ELR (cell line): ENCODE measurements at regions not wholly inside any gene's neighbourhood (a gene's known extent, or its start where the extent isn't known, plus 50 kb on each side); places are given as distances from the start of the nearest gene placed in this dataset.

Experiments
- DNase-seq: peaks from one replicate; pipeline ENCODE4 v3.0.0-alpha.2; 2015; ENCODE audit warnings: low read depth

- peak; percentile 55 for DNase-seq
Measured at GRCh38 chr18:28984731-28985130, 807.8 kb upstream of the CDH2 start.

DNA sequence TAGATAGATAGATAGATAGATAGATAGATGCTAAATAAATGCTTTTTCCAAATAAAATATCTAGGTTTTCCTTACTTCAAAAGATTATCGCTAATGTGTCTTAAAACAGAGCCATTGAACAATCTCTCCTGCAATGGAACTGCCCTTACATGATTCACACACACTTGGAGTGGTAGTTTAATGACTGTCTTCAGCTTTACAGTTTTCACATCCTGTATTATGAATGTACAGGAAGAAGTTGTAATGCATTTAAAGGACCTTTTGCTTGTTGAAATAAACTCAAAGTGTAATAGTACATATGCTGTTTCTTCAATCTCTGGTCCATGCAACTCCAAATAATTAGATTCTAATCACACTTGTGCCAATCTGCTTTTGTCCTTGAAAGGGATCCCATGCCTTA, 797.6 kb upstream of the CDH2 start:
- DNase-seq = peak; percentile 30

DNA sequence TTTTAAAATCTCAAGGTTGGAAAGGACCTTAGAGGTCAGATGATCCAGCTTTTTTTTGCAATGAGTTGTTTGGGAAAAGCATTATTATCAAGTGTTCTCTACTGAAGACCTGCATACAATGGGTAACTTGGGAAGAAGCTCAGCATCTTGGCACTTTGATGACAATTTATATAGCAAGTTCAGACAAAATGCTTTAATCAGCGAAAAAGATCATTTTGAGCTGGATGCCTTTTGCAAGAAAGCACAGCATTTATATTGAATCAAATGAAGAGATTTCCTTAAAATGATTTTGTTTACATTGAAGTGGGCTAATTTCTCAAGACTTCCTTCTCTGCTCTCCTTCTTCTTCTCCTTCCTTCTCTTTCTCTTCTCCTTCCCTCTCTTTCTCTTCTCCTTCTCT, 796.4 kb upstream of the CDH2 start:
- no peak for DNase-seq

GRCh38 chr18:28972333-28972907, 795.5 kb upstream of the CDH2 start:
- DNase-seq = no peak

DNA sequence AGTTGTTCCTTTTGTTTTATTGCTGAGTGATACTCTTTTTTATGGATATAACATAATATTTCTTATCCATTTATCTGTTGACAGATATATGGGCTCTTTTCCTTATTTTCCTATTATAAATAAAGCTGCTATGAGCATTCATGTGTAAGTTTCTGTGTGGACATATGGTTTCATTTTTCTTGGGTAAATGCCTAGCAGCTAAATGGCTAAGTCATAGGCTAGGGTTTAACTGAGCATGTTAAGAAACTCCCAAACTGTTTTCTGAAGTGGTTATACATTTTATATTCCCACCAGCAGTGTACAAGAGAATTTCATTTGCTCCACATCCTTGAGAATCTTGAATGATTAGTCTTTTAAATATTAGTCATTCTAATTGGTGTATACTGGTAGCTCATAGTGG, 786.6 kb upstream of the CDH2 start:
- no peak for DNase-seq

DNA sequence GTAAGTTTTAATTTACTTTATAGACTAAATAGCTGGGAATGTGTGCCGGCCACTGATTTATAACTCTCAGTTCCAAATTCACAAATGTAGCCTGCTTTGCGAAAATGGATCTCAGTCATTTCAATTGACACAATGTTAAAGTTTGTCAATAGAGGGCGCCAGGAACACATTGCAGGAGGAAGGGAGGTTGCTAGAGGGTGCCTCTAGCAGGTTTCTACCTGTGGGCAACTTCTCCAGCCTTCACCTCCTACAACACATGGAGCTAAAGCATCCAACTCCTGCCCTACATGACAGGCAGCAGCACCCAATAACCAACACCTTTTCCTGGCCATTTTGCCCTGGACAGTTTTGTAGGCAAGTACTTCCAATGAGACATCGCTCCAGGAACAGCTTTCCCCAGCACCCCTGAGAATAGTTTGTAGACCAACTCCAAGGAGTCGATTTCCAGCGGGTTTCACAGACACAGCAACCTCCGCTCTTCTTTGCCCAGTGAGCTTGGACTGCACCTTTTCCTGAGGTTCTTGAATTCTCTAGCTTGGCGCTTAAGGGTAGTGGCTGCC, 784.8 kb upstream of the CDH2 start:
- peak; percentile 61 for DNase-seq

- peak; percentile 47 for DNase-seq
Measured at GRCh38 chr18:28960146-28960545, 783.2 kb upstream of the CDH2 start.

DNA sequence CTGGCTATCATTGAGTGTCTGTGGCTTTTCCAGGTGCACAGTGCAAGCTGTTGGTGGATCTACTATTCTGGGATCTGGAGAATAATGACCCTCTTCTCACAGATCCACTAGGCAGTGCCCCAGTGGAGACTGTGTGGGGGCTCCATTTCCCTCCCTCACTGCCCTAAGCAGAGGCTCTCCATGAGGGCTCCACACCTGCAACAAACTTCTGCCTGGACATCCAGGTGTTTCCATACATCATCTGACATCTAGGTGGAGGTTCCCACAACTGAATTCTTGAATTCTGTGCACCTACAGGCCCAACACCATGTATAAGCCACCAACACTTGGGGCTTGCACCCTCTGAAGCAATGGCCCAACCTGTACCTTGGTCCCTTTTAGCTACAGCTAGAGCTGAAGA, 775.4 kb upstream of the CDH2 start:
- DNase-seq = no peak

DNA sequence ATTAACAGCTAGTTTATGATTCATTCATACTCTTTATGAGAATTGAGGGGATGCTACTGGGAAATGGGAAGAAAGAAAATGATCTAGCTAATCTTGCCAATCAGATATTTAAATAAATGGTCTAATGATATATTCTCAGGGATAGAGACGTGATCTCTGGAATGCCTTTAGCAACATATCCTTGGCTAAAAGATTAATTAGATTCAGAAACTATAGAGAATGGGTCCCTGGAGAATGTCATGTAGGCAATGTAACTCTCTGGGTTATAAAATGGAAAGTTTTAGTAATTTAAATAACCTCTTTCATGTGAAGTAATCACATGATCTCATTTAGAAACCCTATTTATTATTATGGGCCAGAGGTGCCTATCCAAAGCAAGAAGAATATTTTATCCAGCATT, 771.0 kb upstream of the CDH2 start:
- no peak for DNase-seq

- DNase-seq = no peak
Measured at GRCh38 chr18:28946471-28946870, 769.5 kb upstream of the CDH2 start.

GRCh38 chr18:28922936-28923335, 746.0 kb upstream of the CDH2 start:
- no peak for DNase-seq

- no peak for DNase-seq
Measured at GRCh38 chr18:28916456-28916855, 739.5 kb upstream of the CDH2 start.

- DNase-seq = peak; percentile 79
Measured at GRCh38 chr18:28905509-28905908, 728.6 kb upstream of the CDH2 start.

- no peak for DNase-seq
Measured at GRCh38 chr18:28904789-28905364, 727.9 kb upstream of the CDH2 start.

- peak; percentile 43 for DNase-seq
Measured at GRCh38 chr18:28903306-28903705, 726.4 kb upstream of the CDH2 start.

DNA sequence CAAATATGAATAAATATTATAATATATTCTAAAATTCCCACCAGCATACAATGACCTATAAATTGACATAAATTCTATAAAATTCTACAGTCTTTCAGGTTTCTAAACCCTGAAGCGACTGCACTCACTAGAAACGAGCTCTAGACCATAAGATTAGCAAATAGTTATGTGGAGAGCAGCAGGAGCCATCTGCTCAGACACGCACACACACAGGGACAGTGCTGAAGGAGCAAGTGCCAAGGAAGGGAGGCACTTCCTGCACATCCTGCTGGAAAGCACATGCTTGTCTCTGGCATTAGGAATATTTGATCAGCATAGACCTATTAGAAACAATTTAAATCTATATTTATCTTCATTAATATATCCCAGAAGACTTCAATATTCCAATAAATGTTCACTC, 713.9 kb upstream of the CDH2 start:
- no peak for DNase-seq

GRCh38 chr18:28884304-28884703, 707.4 kb upstream of the CDH2 start:
- peak; percentile 35 for DNase-seq

GRCh38 chr18:28880856-28881255, 703.9 kb upstream of the CDH2 start:
- DNase-seq = no peak

DNA sequence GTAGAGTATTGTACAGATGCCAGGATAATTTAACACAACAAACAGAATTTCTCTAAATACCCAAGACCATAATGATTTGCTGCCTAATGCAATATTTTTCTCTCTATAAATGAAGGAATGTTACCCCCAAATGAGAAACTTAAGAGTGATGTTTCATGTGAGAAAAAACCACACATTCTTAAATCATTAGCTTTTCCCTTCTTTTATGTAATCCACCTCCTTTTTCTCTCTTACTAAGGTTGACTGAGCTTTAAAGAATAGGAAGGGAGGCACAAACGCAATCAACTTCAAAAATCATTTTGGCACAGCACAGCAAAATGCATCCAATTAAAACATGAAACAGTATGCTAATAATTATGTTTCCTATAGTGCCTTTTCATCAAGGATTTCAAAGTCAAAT, 698.1 kb upstream of the CDH2 start:
- peak; percentile 24 for DNase-seq

GRCh38 chr18:28863396-28863795, 686.5 kb upstream of the CDH2 start:
- DNase-seq = no peak

- no peak for DNase-seq
Measured at GRCh38 chr18:28858248-28858647, 681.3 kb upstream of the CDH2 start.

DNA sequence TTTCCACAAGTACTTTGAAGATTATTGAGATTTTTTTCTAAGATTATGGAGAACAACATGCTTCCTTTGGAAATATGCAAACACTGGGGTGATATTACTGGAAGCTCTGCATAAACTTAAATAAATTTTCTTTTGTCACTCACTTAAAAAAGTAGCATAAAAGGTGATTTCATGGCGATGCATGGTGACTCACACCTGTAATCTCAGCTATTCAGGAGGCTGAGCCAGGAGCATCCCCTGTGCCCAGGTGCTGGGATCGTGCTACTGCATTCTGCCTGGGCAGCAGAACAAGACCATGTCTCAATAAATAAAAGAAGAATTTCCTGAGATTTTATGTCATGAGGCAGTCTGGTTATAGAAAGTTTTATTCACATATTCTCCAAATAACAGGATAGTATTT, 679.1 kb upstream of the CDH2 start:
- no peak for DNase-seq

GRCh38 chr18:28855524-28855923, 678.6 kb upstream of the CDH2 start:
- no peak for DNase-seq

DNA sequence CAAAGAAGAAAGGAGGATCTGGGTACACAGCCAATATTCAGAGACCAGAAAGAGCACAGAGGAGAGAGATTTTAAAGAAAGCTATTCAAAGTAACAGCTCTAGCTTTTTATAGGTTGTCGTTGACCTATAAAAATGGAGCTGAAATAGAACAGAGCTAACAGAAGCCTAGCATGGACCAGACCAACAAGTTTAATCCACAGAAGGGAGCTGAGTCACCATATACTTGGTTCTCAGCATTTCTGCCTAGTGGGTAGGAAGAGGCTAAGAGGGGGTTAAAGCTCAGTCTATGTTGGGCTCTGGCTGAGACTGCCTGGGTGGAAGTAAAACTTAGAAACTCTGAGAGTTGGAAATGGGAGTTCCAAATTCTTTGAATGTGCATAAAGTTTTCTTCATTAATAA, 678.0 kb upstream of the CDH2 start:
- DNase-seq = no peak
